SK-N-MC (cell line): ENCODE measurements at regions not wholly inside any gene's neighbourhood (a gene's known extent, or its start where the extent isn't known, plus 50 kb on each side); places are given as distances from the start of the nearest gene placed in this dataset.

Source experiments
- EZH2 ChIP-seq: fragments of 200-600 bp; sonication (generic); IDR thresholded peaks from one replicate; pipeline ENCODE4 v1.6.1; 2017; ENCODE audit warnings: antibody characterized with exemption
- FOXP2 ChIP-seq: optimal IDR thresholded peaks from 2 replicates; pipeline ENCODE3; 2011; ENCODE audit warnings: mild to moderate bottlenecking, moderate library complexity; ENCODE audit not compliant: insufficient read depth; ENCODE audit errors: extremely low read length, control extremely low read depth
- POLR2AphosphoS5 ChIP-seq: IDR thresholded peaks from 2 replicates; pipeline ENCODE4 v1.6.1; 2012; ENCODE audit warnings: mild to moderate bottlenecking, low read depth, low read length, borderline replicate concordance

GRCh38 chr14:38040411-38040810 is 167.3 kb upstream of the SSTR1 start:
- no peak for TF ChIP-seq POLR2AphosphoS5
- TF ChIP-seq EZH2 = no peak
- no peak for TF ChIP-seq FOXP2
